UCSD-AML1 (cell line): ENCODE measurements at regions not wholly inside any gene's neighbourhood (a gene's known extent, or its start where the extent isn't known, plus 50 kb on each side); places are given as distances from the start of the nearest gene placed in this dataset.
A peak's percentile ranks its signal among the peaks of the same experiment; 100 is the strongest.
"Not testable (repeated sequence)": the region's sequence is repeated elsewhere in the genome, so short reads cannot be mapped to it uniquely, and the experiment has no call there.

Experiments used
- DNase-seq: peaks from one replicate; lab custom pipeline; 2025; ENCODE audit not compliant: unreplicated experiment; lab: John Stamatoyannopoulos, UW

DNA sequence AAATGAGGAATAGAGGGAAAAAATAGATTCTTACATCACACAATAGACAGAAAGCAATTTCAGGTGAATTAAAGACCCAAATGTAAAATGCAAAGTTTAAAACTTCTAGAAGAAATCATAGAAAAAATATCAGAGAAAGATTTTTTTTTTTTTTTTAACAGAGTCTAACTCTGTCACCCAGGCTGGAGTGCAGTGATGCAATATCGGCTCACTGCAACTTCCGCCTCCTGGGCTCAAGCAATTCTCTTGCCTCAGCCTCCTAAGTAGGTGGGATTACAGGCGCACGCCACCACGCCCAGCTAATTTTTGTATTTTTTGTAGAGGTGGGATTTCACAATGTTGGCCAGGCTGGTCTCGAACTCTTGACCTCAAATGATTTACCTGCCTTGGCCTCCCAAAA lies 141.8 kb downstream of the COPRS start:
- DNase-seq = not testable (repeated sequence)

DNA sequence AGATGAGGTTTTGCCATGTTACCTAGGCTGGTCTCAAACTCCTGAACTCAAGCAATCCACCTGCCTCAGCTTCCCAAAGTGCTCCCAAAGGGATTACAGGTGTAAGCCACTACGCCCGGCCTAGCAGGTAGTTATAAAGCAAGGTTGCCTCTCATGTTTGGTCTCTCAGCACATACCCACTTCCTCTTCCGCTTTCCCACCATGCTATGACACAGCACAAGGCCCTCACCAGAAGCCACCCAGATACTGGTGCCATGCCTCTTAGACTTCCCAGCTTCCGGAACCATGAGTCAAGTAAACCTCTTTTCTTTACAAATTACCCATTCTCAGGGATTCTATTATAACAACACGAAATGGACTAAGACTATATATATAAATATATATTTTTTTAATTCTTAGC lies 143.6 kb downstream of the COPRS start:
- peak; percentile 36 for DNase-seq

DNA sequence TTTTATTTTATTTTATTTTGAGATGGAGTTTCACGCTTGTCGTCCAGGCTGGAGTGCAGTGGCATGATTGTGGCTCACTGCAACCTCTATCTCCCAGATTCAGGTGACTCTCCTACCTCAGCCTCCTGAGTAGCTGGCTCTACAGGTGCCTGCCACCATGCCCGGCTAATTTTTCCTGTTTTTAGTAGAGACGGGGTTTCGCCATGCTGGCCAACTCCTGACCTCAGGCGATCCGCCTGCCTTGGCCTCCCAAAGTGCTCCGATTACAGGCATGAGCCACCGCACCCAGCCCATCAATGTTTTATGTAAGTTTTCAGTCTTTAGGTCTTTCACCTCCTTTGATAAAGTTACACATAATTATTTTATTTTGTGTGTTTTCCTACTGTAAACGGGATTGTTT lies 154.6 kb downstream of the COPRS start:
- no peak for DNase-seq

DNA sequence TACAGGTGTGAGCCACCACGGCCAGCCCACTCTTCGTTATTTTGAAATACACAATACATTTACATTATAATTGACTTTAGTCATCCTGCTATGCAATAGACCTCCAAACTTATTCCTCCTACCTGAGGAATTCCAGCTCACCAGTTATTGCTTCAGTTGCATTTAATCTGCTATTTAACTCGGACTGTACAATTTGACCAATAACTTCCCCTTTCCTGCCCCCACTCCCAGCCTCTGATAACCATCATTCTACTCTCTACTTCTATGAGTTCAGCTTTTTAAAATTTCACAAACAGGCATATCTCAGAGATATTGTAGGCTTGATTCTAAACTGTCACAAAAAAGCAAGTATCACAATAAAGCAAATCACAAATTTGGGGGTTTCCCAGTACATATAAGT lies 157.0 kb downstream of the COPRS start:
- no peak for DNase-seq

DNA sequence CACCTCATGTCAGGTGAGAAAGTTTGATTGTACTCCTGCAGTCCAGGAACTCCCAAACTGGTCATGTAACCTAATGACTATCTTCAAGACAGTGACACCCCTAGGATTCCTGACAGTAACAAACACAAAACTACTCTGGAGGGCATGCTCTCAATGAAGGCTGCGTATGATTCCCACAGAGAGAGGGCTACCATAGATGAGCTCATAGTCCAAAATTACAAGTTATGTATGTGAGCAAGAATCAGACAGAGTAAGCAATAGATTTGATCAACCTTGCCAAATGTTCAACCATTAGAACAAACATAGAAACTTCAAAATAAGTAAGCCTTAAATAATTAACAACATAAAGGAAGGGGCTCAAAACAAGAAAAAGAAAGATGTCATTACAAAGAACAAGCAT lies 158.1 kb downstream of the COPRS start:
- no peak for DNase-seq

DNA sequence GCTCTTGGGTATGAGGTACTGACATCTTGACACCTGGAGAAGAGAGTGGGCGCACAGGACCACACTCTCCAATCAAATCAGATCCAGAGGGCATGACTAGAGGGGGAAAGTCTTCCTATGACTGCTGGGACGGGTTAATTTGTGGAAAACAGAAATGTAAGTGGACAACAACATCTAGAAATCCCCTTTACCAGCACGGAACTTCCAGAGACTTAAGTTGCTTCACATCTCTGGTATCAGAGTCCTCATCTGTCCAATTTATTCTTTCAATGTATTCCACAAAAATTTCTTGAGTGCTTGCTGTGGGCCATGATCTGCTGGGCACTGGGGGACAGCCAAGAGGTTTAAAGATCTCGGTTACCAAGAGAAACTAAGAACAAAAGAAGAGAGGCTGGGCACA lies 159.2 kb downstream of the COPRS start:
- no peak for DNase-seq

DNA sequence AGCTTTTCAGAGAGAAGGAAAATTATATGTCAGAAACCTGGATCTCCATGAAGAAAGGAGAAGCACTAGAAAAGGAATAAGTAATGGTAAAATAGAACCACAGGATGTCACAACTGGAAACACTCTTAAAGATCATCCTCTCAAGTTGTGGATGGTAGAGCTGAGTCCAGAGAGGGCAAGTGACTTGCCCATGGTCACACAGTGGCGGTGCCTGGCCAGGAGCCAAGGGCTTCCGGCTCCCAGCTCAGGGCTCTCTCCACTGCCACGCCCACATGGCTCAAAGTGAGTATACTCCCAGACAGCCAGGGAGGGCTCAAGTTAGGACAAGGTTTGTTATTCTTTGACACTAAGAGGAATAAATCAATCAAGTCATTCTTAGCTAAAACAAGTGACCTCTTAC lies 159.8 kb downstream of the COPRS start:
- DNase-seq = no peak

DNA sequence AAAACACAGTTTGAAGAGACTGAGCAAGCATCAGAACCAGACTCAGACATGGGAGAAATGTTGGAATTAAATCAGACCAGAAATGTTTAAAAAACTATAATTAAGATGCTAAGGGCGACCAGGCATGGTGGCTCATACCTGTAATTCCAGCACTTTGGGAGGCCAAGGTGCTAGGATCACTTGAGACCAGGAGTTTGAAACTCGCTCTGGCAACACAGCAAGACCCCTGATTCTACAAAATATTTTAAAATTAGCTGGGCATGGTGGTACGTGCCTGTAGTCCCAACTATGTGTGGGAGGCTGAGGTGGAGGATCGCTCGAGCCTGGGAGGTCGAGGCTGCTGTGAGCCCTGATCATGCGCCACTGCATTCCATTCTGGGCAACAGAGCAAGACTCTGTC lies 160.3 kb downstream of the COPRS start:
- DNase-seq = no peak

DNA sequence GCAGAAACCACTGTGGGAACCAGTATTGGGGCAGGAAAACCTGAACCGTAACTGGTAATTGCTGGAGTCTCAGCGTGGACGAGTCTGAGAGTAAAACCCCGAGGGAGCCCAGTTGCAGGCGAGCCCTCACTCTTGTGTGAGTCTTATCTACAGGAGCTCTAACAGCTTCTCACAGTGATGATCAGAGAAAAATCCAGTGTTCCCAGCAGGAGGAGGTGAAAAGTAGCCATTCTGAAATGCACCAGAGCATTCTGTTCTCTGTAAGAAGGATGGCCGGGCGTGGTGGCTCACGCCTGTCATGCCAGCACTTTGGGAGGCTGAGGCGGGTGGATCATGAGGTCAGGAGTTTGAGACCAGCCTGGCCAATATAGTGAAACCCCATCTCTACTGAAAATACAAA lies 161.2 kb downstream of the COPRS start:
- DNase-seq = no peak

DNA sequence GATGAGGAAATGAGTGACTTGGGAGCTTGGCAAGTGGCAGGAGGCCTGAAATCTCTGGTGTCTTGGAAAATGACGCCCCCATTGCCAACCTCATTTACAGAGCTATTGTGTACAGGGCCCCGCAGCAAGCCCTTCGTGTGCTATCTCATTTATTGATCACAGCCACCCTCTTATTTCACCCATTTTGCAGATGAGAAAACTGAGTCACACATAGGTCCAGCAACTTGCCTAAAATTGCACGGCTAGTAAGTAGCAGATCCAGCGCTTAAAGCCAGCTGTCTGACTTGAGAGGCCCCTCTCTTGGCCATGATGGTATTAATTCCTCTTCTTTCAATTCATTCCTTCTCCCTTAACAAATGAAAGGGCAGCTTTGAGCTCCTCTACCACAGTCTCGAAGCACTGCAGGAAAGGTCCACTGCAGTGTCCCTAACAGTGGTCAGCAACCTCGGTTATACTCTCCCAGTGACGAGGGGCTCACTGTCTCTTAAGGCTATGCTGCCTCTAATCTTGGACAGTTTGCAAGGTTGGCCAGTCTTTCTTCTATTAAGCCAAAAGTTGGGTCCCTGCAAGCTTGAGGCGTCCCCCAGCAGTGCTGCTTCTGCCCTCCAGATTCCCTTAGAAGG lies 162.2 kb downstream of the COPRS start:
- no peak for DNase-seq

DNA sequence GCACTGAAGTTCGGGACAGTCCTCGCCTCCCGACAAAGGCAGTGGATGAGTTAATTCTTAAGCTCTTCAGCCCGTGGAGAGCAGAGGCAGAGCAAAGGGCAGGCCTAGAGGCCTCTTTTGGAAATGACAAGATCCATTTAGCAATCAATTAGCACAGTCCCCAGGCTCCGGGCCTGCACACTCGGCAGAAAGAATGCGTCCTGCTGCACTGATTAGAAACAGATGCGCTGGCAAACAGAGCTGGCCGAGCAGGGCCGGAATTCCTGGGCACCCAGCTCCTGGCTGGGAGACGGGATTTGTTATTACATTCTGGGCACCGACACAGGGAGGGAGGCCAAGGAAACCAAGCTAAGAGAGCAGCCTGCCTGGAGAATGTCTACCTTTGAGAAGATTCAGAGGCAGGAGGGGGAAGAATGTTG lies 162.9 kb downstream of the COPRS start:
- no peak for DNase-seq

DNA sequence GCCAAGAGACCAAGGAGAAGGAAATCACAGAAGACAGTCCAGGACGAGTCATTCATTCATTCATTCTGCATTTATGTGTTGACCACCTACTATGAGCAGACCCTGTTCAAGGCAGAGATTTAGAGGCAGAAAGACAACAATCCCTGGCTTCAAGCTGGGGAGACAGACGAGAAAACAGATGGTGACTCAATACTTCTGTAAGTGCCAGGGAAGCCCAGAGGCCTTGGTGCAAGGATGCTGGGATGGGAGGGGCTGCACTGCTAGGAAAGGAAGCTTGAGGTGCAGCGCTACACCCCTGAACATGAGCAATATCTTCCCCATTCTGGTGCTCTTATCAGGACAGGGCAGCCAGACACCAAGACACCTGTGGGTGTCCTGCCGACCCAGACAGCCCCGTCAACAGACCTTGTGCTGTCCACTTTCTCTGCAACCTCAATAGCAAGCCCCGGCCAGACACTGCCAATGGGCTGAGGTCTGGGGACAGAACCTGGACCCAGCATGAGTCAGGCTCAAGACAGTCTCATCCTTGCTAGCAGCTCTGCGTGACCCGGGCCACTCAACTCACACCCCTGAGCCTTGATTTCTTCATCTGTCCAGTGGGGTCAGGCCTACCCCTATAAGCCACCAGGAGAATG lies 163.5 kb downstream of the COPRS start:
- no peak for DNase-seq

DNA sequence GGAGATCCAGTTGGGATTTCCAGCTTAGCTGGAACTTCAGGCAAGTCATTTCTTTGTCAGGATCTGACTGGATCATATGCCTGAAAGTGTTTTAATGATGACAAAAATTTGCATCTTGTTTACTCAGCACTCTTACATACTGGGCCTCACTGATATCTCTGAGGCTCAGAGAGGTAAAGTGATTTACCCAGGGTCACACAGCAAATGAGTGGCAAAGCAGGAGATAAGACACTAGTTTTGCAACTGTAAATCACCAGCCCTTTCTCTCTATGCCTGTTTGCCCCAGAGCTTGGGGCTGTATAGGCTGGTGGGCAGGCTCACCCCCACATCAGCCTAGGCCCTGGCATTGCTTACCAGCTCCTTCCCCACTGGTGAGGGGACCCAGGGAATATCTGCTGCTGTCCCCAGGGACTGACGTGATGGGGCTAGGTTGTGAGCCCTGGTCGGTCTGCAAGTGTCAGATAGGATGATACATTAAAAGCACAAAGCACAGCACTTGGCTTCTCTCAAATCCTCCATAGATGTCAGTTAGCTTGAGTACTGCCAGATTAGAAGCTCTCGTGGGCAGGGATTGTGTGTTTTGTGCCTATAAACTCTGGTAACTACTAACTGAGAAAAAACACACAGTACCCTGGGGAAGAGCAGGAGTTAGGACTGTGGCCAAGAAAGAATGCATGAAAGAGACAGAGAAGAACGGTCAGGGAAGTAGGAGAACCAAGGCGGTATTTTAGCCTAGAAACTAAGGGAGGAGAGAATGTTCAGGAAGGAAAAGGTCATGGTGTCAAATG lies 165.4 kb downstream of the COPRS start:
- no peak for DNase-seq

DNA sequence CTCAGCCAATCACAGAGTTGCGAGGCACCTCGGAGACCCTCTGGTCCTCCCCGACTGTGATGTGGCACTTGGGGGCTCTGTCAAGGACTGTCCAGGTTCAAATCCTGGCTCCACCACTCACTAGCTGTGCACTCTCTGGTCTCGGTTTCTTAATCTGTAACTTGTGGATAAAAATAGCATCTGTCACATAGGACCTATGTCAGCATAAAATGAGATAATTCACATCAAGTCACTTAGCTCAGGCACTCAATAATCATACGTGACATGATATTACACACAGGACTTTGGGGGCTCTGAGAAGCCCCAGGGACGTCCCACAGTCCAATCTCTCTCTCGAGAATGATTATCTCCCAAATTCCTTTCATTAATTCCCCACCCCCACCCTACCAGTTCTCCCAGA lies 166.4 kb downstream of the COPRS start:
- DNase-seq = no peak

DNA sequence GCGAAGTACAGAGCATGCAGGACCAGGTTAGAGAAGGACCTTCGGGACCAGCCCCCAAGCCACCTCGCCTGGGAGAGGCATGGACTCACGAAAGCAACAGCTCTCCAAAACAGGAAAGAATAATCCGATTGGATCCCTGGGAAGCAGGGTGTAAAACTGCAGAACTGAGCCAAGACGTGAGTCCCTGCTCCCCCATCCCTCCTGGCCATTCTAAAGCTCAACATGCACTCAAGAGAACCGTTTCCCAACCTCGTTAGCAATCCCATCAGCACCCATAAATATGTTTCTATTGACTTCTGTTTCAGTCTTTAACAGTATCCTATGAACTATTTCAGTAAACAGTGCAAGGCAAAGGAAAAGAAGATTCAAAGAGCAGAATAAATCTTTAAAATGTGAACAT lies 167.0 kb downstream of the COPRS start:
- DNase-seq = no peak

DNA sequence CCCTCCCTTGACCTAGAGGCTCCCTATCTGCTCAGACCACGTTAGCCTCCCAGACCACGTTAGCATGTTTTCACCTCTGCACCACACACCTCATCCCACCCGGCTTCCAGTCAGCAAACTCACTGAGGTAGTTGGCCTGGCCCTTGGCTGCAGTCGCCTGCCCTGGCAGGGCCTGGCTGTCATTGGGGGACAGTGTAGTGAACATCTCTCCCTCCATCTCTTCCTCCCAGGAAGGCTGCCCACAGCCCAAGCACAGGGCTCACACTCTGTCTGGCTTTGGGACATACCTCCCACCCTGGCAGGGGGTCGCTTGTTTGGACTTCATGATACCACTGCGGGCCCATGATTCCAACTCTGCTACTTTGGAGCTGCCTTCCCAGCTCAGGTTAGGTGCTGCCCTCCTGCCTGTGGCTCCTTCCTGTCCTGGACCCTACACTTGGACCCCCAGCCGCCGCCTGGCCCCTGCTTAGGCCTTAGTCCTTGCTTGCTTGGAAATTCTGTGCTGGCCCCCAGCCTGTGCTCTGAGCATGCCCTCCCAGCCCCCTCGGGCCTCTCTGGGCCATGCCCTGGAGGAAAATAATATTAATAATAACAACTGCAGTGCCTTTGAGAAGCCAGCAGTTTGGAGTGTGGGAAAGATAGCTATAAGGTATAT lies 167.7 kb downstream of the COPRS start:
- DNase-seq = no peak

DNA sequence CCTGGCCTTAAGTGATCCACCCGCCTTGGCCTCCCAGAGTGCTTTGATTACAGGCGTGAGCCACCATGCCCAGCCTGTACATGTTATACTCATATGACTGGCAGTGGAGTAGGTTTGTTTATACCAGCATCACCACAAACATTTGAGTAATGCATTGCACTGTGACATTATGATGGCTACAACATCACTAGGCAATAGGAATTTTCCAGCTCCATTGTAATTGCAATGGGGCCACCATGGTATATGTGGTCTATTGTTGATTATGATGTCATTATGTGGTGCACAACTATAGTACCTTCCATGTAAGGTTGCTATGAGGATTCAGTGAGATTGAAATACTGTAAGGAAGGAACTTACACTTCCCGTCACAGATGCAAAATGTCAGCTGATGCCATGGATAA lies 168.9 kb downstream of the COPRS start:
- no peak for DNase-seq

DNA sequence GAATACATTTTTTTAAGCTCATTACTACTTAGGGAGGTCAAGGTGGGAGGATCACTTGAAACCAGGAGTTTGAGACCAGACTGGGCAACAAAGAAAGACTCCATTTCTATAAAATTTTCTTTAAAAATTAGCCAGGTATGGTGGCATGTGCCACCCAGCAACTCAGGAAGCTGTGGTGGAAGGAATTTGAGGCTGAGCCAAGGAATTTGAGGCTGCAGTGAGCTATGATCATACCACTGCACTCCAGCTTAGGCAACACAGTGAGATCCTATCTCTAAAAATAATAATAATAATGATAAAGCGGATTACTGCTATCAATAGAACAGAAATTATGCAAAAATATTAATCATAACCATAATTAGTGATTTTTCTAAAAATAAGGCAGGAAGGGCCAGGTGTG lies 170.3 kb downstream of the COPRS start:
- no peak for DNase-seq

DNA sequence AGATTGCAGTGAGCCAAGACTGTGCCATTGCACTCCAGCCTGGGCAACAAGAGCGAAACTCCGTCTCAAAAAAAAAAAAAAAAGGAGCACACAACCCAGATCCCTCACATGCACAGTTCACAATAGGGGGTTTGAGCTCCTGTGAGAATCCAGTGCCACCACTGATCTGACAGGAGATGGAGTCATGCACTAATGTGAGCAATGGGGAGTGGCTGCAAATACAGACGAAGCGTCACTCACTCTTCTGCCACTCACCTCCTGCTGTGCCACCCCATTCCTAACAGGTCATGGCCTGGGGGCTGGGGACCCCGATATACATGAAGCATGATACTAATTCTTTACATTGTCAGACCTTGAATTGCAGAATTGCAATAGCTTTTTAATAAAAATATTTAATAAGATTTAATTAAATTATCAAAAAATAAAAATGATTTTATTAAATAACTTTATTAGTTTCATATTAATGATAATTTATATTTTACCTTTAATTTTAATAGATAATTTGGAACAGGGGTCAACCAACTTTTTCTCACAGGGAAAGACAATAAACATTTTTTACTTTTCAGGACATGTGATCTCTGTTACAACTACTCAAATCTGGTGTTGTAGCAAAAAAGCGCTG lies 171.4 kb downstream of the COPRS start:
- no peak for DNase-seq

DNA sequence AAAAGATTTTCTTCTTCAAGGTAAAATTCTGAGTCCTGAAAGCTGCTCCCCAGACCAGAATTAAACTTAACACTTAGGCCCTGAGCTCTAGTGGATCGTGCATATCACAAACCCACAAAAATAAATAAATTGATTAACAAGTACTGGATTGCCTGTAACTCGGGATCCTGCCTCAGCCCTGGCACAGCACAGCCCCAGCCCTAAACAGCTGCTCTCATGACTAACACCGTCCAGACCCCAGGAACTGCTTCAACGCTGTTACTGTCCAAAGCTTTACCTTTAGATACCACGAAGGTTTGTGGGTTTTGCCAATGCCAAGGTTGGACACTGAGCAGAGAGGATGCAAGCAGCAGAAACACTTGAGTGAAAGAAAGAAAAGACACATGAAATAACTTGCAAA lies 172.5 kb downstream of the COPRS start:
- DNase-seq = no peak

DNA sequence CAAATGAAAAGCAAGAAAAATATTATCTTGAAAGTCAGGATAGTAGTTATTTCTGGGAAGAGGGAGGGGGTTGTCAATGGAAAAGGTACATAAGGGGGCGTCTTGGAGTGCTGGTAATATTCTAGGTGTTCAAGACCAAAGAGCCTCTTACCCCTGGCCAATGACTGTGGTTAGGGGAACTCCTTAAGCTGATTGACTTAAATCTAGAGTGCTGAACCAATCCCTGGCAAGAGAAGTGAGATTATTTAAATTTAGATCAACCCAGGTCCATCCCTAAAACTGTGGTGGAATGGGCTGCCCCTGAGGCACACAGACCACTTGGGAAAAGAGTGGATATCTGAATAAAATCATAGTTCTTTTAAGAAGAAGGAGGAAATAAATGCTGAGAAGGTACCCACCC lies 174.1 kb downstream of the COPRS start:
- DNase-seq = no peak

DNA sequence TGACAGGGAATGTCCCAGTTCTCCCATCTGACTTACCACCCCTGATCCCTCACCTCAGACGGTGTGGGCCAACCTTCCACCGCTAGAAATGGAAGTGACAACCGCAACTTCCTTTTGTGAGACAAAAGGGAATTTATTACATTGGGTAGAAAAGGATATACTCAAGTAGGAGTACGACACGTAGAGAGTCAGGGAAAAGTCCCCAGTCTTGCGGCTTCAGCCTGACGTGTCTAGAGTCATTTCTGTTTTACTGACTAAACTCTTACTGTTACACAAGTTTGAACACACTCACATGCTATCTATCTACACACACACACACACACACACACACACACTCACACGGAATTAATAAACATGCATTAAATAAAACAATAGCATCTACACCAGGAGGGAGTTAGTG lies 178.9 kb downstream of the COPRS start:
- DNase-seq = peak; percentile 62
